ENCODE measurements at regions not wholly inside any gene's neighbourhood (a gene's known extent, or its start where the extent isn't known, plus 50 kb on each side); places are given as distances from the start of the nearest gene placed in this dataset.
A peak's percentile ranks its signal among the peaks of the same experiment; 100 is the strongest.

DNA sequence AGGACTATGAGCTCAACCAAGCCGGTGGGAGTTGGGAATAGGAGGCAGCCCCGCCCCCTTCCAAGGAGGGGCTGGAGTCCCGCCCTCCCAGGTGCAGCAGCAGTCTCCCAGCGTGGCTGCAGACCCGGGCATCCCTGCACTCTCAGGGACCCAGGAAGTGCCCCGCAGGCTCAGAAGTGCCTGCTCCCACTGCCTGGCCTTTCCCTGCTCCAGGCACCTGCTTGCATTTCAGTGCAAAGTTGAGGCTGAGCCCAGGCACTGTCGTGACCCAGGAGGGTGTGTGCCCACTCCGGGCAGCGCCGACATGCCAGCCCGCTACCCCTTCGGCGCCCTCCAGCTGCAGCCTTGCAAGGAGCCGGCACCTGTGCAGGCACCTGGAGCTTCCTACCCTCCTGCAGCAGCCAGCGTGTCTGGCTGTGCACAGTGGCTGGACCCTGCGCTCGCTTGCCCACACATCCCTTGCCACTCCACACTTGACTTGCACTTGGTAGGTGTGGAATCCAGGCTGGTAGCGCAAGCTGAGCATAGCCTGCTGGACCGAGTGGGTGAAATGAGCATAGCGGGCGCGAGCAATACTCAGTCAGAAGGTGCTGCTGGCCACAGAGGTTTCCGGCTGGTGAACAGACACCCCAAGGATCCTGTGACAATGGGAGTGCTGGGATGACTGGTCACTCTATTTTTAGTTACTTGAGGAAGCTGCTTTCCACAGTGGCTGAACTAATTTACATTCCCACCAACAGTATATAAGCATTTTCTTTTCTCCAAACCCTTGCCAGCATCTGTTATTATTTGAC lies 236.3 kb downstream of the PCDH10 start:
- Histone ChIP-seq H3K9me3 (ENCODE audit: control insufficient read depth, insufficient read depth, low read length) (no peaks in the 10 kb centered on the region), H3K27ac (ENCODE audit: low read length) (no peak overlapping the region), H3K36me3 (ENCODE audit: control insufficient read depth, insufficient read depth, low read length) (no peaks in the 10 kb centered on the region), H3K4me1 (ENCODE audit: control insufficient read depth, insufficient read depth, low read length) (no peaks in the 10 kb centered on the region), H3K4me3 (ENCODE audit: low read length) (no peak overlapping the region), H3K27me3 (ENCODE audit: control insufficient read depth, insufficient read depth, low read length) (no peaks in the 10 kb centered on the region)
- WGBS (ENCODE audit: insufficient coverage, insufficient read length) = no CpG with 5 or more reads among the region's 23 CpGs
- no peak for DNase-seq (ENCODE audit: low read depth, low spot score)

DNA sequence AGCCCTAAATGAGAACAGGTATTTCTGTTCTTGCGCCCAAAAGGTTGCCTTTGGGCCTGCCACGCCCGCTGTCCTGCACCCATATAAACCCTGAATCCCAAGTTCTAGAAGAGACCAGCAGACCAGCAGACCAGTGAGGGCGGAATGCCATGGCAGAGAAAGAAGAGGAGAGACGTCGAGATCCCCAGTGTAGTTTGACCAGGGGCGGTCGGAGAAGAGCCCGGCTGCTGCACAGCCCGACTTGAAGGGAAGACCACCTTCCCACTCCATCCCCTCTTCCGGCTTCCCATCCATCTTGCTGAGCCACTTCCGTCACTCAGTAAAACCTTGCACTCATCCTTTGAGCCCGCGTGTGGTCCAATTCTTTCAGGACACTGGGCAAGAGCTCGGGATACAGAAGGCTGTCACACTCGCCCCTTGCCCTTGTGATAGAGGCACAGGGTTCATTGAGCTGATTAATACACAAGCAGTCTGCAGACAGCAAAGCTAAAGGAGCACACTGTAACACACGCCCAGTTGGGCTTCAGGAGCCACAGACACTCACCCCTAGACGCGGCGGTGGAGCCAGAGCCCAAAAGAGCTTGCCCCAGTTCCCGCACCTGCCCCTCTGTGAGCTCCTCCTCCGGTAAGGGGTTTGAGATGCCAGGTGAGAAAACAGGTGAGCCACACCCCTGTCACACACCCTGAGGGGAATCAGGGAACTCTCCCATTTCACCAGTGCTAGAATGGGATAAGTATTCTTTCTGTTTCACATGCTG lies 230.8 kb downstream of the PCDH10 start:
- no peak overlapping the region for H3K27ac ChIP-seq (ENCODE audit: low read length)
- H3K4me1 ChIP-seq (ENCODE audit: control insufficient read depth, insufficient read depth, low read length) = no peaks in the 10 kb centered on the region; the same call in 1 of the 2 replicates
- no CpG with 5 or more reads among the region's 22 CpGs for WGBS (ENCODE audit: insufficient coverage, insufficient read length)
- H3K4me3 ChIP-seq (ENCODE audit: low read length) = no peak overlapping the region
- DNase-seq (ENCODE audit: low read depth, low spot score) = no peak
- no peaks in the 10 kb centered on the region for H3K36me3 ChIP-seq (ENCODE audit: control insufficient read depth, insufficient read depth, low read length)
- no peaks in the 10 kb centered on the region for H3K9me3 ChIP-seq (ENCODE audit: control insufficient read depth, insufficient read depth, low read length)
- no peaks in the 10 kb centered on the region for H3K27me3 ChIP-seq (ENCODE audit: control insufficient read depth, insufficient read depth, low read length)

DNA sequence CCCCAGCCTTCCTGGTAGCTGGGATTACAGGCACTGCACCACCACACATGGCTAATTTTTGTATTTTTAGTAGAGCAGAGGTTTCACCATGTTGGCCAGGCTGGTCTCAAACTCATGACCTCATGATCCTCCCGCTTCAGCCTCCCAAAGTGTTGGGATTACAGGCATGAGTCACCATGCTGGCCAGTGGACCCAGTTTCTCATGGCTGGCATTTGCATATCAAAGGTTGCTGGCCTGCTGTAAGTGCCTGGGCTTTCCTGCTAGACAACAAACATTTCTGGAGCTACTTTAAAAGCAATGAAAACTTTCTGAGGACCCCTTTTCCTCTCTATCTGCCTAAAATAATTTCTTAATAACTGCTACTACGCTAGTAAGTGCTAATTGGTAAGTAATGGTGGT lies 228.2 kb downstream of the PCDH10 start:
- Histone ChIP-seq H3K27ac (ENCODE audit: low read length) (no peak overlapping the region), H3K4me3 (ENCODE audit: low read length) (no peak overlapping the region), H3K9me3 (ENCODE audit: control insufficient read depth, insufficient read depth, low read length) (no peaks in the 10 kb centered on the region), H3K36me3 (ENCODE audit: control insufficient read depth, insufficient read depth, low read length) (no peaks in the 10 kb centered on the region), H3K4me1 (ENCODE audit: control insufficient read depth, insufficient read depth, low read length) (no peaks in the 10 kb centered on the region; the same call in 1 of the 2 replicates), H3K27me3 (ENCODE audit: control insufficient read depth, insufficient read depth, low read length) (no peaks in the 10 kb centered on the region)
- peak; percentile 7 for DNase-seq (ENCODE audit: low read depth, low spot score)
- WGBS (ENCODE audit: insufficient coverage, insufficient read length) = no CpG with 5 or more reads among the region's 2 CpGs

DNA sequence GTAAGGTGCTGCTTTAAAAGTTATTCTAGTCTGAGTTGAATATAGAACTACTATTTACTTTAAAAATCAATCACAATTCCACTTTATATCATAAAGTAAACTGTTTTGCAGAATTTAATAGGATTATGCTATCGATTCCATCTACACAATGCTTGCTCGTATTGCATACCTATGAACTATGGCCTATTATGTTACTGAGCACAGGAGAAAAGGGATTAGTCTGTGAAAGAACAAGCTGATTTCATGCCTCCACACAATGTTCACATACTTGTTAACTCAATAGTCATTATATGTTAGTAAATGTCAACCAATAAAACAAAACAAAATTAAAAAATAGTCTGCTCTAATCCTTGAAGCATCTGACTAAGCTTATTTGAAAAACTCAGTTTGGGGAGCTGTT lies 223.6 kb downstream of the PCDH10 start:
- Histone ChIP-seq H3K9me3 (ENCODE audit: control insufficient read depth, insufficient read depth, low read length) (no peaks in the 10 kb centered on the region), H3K4me3 (ENCODE audit: low read length) (no peak overlapping the region), H3K36me3 (ENCODE audit: control insufficient read depth, insufficient read depth, low read length) (no peaks in the 10 kb centered on the region), H3K4me1 (ENCODE audit: control insufficient read depth, insufficient read depth, low read length) (no peaks in the 10 kb centered on the region; the same call in 1 of the 2 replicates), H3K27me3 (ENCODE audit: control insufficient read depth, insufficient read depth, low read length) (no peaks in the 10 kb centered on the region), H3K27ac (ENCODE audit: low read length) (no peak overlapping the region)
- no peak for DNase-seq (ENCODE audit: low read depth, low spot score)
- WGBS (ENCODE audit: insufficient coverage, insufficient read length) = no CpG with 5 or more reads among the region's 2 CpGs

DNA sequence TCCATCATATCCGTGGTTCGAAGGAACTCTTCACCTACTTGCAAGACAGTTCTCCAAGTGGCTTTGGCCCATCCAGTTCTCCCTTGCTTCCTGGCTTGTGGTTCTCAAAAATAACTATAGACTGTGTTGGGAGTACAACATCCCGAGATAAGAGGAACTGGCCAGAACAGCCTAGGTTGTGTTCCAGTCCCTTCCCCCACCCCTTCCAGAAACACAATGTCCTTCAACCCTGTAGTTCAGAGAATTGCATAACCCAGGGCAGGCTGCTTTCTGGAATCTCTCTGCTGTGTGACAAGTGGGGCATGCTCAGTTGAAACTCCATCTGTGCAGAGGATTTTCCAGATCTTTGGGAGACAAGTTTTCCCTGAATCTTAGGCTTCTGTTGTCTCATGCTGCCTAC lies 206.5 kb downstream of the PCDH10 start:
- H3K27ac ChIP-seq (ENCODE audit: low read length) = no peak overlapping the region
- no peaks in the 10 kb centered on the region for H3K9me3 ChIP-seq (ENCODE audit: control insufficient read depth, insufficient read depth, low read length)
- no peak for DNase-seq (ENCODE audit: low read depth, low spot score)
- no peak overlapping the region for H3K4me3 ChIP-seq (ENCODE audit: low read length)
- WGBS (ENCODE audit: insufficient coverage, insufficient read length) = no CpG with 5 or more reads among the region's 3 CpGs
- H3K27me3 ChIP-seq (ENCODE audit: control insufficient read depth, insufficient read depth, low read length) = no peaks in the 10 kb centered on the region
- no peaks in the 10 kb centered on the region for H3K36me3 ChIP-seq (ENCODE audit: control insufficient read depth, insufficient read depth, low read length)
- H3K4me1 ChIP-seq (ENCODE audit: control insufficient read depth, insufficient read depth, low read length) = no peaks in the 10 kb centered on the region

DNA sequence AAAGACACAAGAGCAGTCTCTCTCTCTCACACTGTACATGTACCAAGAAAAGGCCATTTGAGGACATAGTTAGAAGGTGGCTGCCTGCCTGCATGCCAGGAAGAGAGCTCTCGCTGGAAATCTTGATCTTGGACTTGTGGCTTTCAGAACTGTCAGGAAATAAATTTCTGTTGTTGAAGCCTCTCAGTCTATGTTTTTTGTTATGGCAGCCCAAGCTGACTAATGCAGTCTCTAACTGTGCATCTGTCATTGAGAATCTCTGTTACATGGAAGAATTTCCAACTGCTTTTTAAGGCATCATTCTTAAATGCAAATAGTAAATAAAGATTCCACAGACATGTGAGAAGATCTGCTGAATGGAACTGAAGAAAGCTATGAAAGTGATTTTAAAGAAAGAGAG lies 198.3 kb downstream of the PCDH10 start:
- no peaks in the 10 kb centered on the region for H3K4me1 ChIP-seq (ENCODE audit: control insufficient read depth, insufficient read depth, low read length)
- H3K4me3 ChIP-seq (ENCODE audit: low read length) = no peak overlapping the region
- H3K27me3 ChIP-seq (ENCODE audit: control insufficient read depth, insufficient read depth, low read length) = no peaks in the 10 kb centered on the region
- no peak overlapping the region for H3K27ac ChIP-seq (ENCODE audit: low read length)
- no peak for DNase-seq (ENCODE audit: low read depth, low spot score)
- no peaks in the 10 kb centered on the region for H3K36me3 ChIP-seq (ENCODE audit: control insufficient read depth, insufficient read depth, low read length)
- no CpG with 5 or more reads among the region's 1 CpG for WGBS (ENCODE audit: insufficient coverage, insufficient read length)
- H3K9me3 ChIP-seq (ENCODE audit: control insufficient read depth, insufficient read depth, low read length) = no peaks in the 10 kb centered on the region

DNA sequence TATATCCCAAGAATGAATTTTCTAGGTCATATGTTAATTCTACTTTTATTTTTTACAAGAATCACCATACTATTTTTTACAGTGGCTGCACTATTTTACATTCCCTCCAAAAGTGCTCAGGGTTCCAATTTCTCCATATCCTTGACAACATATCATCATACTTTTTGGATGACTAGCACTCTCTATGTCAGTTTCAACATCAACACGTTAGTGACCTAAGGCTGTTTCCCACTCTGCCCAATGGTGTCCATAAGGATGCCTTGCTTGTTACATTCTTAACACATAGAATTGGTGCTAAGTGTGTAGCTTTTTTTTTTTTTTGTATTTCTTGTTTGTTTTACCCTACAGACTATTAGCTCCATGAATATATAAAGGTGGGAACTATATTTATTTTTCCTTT lies 175.4 kb downstream of the PCDH10 start:
- DNase-seq (ENCODE audit: low read depth, low spot score) = no peak
- WGBS (ENCODE audit: insufficient coverage, insufficient read length) = no CpG with 5 or more reads among the region's 1 CpG
- no peak overlapping the region for H3K4me3 ChIP-seq (ENCODE audit: low read length)

DNA sequence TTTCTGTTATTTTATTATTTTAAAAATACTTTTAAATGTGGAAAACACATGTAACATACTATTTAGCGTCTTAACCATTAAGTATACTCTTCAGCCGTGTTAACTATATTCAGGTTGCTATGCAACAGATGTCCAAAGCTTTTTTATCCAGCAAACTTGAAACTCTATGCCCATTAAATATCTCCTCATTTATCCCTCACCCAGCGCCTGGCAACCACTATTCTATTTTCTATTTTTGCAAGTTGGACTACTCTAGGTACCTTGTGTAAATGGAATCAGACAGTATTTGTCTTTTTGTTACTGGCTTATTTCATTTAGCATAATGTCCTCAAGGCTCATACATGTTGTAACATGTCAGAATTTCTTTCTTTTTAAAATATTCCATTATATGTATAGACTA lies 174.6 kb downstream of the PCDH10 start:
- H3K27me3 ChIP-seq (ENCODE audit: control insufficient read depth, insufficient read depth, low read length) = no peaks in the 10 kb centered on the region
- no peaks in the 10 kb centered on the region for H3K9me3 ChIP-seq (ENCODE audit: control insufficient read depth, insufficient read depth, low read length)
- no peak overlapping the region for H3K27ac ChIP-seq (ENCODE audit: low read length)
- no CpG with 5 or more reads among the region's 3 CpGs for WGBS (ENCODE audit: insufficient coverage, insufficient read length)
- H3K4me3 ChIP-seq (ENCODE audit: low read length) = no peak overlapping the region
- no peak for DNase-seq (ENCODE audit: low read depth, low spot score)
- no peaks in the 10 kb centered on the region; the same call in 1 of the 2 replicates for H3K4me1 ChIP-seq (ENCODE audit: control insufficient read depth, insufficient read depth, low read length)
- H3K36me3 ChIP-seq (ENCODE audit: control insufficient read depth, insufficient read depth, low read length) = no peaks in the 10 kb centered on the region

More for the DNA sequence above, 175.4 kb downstream of the PCDH10 start:
- H3K27ac ChIP-seq (ENCODE audit: low read length) = no peak overlapping the region
- no peaks in the 10 kb centered on the region for H3K36me3 ChIP-seq (ENCODE audit: control insufficient read depth, insufficient read depth, low read length)
- no peaks in the 10 kb centered on the region for H3K9me3 ChIP-seq (ENCODE audit: control insufficient read depth, insufficient read depth, low read length)
- no peaks in the 10 kb centered on the region for H3K27me3 ChIP-seq (ENCODE audit: control insufficient read depth, insufficient read depth, low read length)
- H3K4me1 ChIP-seq (ENCODE audit: control insufficient read depth, insufficient read depth, low read length) = no peaks in the 10 kb centered on the region; the same call in 1 of the 2 replicates

DNA sequence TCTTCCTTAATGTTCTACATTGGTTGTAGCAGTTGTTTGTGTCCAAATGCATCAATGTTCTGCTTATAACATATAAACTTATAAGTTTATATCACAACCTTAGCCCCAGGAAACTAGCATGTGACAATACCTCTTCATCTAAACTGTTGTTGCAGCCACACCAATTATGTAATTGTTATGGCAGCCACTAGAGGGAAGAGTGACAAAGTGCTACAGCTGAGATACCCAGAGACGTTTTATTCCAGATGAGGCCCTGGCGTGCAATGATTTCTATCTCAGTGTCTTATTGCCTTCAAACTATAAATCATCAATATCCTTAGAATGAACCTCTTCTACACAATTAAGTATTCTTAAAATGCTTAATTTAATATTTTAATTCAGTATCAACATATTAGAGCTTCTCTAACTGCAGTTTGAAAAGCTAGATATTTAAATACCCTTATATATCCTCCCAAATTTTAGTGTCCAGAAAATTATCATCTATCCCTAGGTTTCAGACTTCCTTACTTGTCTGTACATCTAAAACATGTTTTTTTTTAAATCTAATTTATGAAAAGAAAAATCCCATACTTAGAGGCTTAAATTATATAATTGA lies 171.6 kb downstream of the PCDH10 start:
- H3K27me3 ChIP-seq (ENCODE audit: control insufficient read depth, insufficient read depth, low read length) = no peaks in the 10 kb centered on the region
- no peaks in the 10 kb centered on the region for H3K9me3 ChIP-seq (ENCODE audit: control insufficient read depth, insufficient read depth, low read length)
- DNase-seq (ENCODE audit: low read depth, low spot score) = no peak

DNA sequence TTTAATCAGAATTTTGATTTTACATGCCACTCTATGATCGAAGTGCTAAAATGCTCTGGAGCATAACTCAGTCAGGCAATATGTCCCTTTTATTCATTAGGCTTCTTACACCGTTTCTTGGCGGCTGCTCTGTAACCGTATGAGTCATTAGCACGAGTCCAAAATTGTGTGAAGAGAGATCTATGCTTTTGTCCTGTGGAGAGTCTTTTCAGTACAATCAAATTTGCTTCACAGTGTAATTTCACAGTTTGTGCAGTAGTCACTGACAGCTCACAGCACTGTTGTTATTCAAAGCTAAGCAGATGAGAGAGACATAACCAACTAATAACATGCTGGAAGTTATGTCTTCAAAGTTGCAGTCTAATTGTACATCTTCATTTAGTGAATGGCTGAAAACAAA lies 167.8 kb downstream of the PCDH10 start:
- Histone ChIP-seq H3K4me3 (ENCODE audit: low read length) (no peak overlapping the region), H3K36me3 (ENCODE audit: control insufficient read depth, insufficient read depth, low read length) (no peaks in the 10 kb centered on the region), H3K27me3 (ENCODE audit: control insufficient read depth, insufficient read depth, low read length) (no peaks in the 10 kb centered on the region), H3K9me3 (ENCODE audit: control insufficient read depth, insufficient read depth, low read length) (no peaks in the 10 kb centered on the region), H3K4me1 (ENCODE audit: control insufficient read depth, insufficient read depth, low read length) (no peaks in the 10 kb centered on the region; the same call in 1 of the 2 replicates), H3K27ac (ENCODE audit: low read length) (no peak overlapping the region)
- WGBS (ENCODE audit: insufficient coverage, insufficient read length) = no CpG with 5 or more reads among the region's 5 CpGs
- no peak for DNase-seq (ENCODE audit: low read depth, low spot score)

More for the DNA sequence above, 171.6 kb downstream of the PCDH10 start:
- Histone ChIP-seq H3K27ac (ENCODE audit: low read length) (no peak overlapping the region), H3K4me3 (ENCODE audit: low read length) (no peak overlapping the region), H3K36me3 (ENCODE audit: control insufficient read depth, insufficient read depth, low read length) (no peaks in the 10 kb centered on the region), H3K4me1 (ENCODE audit: control insufficient read depth, insufficient read depth, low read length) (no peaks in the 10 kb centered on the region; the same call in 1 of the 2 replicates)
- WGBS (ENCODE audit: insufficient coverage, insufficient read length) = no CpG with 5 or more reads among the region's 2 CpGs
